Activated T-cell treated with anti-CD3 and anti-CD28 coated beads, Interleukin-2, amount 50 U/mL, for 4 hours (primary cell): ENCODE measurements at regions not wholly inside any gene's neighbourhood (a gene's known extent, or its start where the extent isn't known, plus 50 kb on each side); places are given as distances from the start of the nearest gene placed in this dataset.

ENCODE experiments used
- ATAC-seq, 2 donors: fragments of 200-7000 bp; cut with Tn5 transposase; one replicate each; pipeline ENCODE4 v1.10.0; 2021
- DNase-seq: peaks from one replicate; pipeline ENCODE4 v3.0.0-alpha.2; 2020
- H3K27me3 Mint-ChIP-seq: one replicate; pipeline ENCODE4 v1.8.0; 2021; ENCODE audit warnings: low read depth, mixed read lengths
- H3K36me3 Mint-ChIP-seq: one replicate; pipeline ENCODE4 v1.8.0; 2022; ENCODE audit warnings: mixed read lengths; ENCODE audit not compliant: insufficient read depth
- H3K4me1 Mint-ChIP-seq: one replicate; pipeline ENCODE4 v1.8.0; 2021; ENCODE audit warnings: low read depth, mixed read lengths
- H3K4me3 Mint-ChIP-seq: one replicate; pipeline ENCODE4 v1.8.0; 2021; ENCODE audit warnings: mild to moderate bottlenecking, moderate library complexity, mixed read lengths
- H3K9me3 Mint-ChIP-seq: one replicate; pipeline ENCODE4 v1.8.0; 2021; ENCODE audit warnings: mixed read lengths

GRCh38 chr17:79385962-79386563, 224.8 kb downstream of the RBFOX3 start:
- H3K9me3 Mint-ChIP-seq: no peaks in the 10 kb centered on the region
- no peak overlapping the region for H3K4me3 Mint-ChIP-seq
- no peaks in the 10 kb centered on the region for H3K4me1 Mint-ChIP-seq
- H3K27me3 Mint-ChIP-seq: peaks cover 26% of the 10 kb centered on the region
- ATAC-seq: no peak
- no peaks in the 10 kb centered on the region for H3K36me3 Mint-ChIP-seq
- no peak for DNase-seq

GRCh38 chr17:79382313-79382712, 228.5 kb downstream of the RBFOX3 start:
- Mint-ChIP-seq H3K27me3 (peaks cover 26% of the 10 kb centered on the region), H3K4me1 (no peaks in the 10 kb centered on the region), H3K36me3 (no peaks in the 10 kb centered on the region), H3K4me3 (no peak overlapping the region), H3K9me3 (no peaks in the 10 kb centered on the region)
- ATAC-seq (no peak), DNase-seq (no peak)

GRCh38 chr17:79379700-79380445, 231.0 kb downstream of the RBFOX3 start:
- Mint-ChIP-seq H3K4me3 (no peak overlapping the region), H3K4me1 (no peaks in the 10 kb centered on the region), H3K9me3 (no peaks in the 10 kb centered on the region), H3K27me3 (peaks cover 38% of the 10 kb centered on the region), H3K36me3 (no peaks in the 10 kb centered on the region)
- no peak for DNase-seq
- no peak for ATAC-seq

GRCh38 chr17:79377230-79377786, 233.5 kb downstream of the RBFOX3 start:
- ATAC-seq: no peak
- Mint-ChIP-seq H3K4me3 (no peak overlapping the region), H3K27me3 (peaks cover 55% of the 10 kb centered on the region), H3K4me1 (no peaks in the 10 kb centered on the region), H3K36me3 (no peaks in the 10 kb centered on the region), H3K9me3 (no peaks in the 10 kb centered on the region)
- DNase-seq: no peak

GRCh38 chr17:79374807-79375206, 236.0 kb downstream of the RBFOX3 start:
- Mint-ChIP-seq H3K36me3 (no peaks in the 10 kb centered on the region), H3K27me3 (peaks cover 60% of the 10 kb centered on the region), H3K4me1 (no peaks in the 10 kb centered on the region), H3K9me3 (no peaks in the 10 kb centered on the region), H3K4me3 (no peak overlapping the region)
- ATAC-seq (no peak), DNase-seq (no peak)

GRCh38 chr17:79374087-79374689, 236.7 kb downstream of the RBFOX3 start:
- ATAC-seq: no peak

GRCh38 chr17:79372470-79373238, 238.2 kb downstream of the RBFOX3 start:
- no peaks in the 10 kb centered on the region for H3K4me1 Mint-ChIP-seq
- no peak overlapping the region for H3K4me3 Mint-ChIP-seq
- ATAC-seq (no peak), DNase-seq (no peak)
- H3K36me3 Mint-ChIP-seq: no peaks in the 10 kb centered on the region
- H3K27me3 Mint-ChIP-seq: peaks cover 49% of the 10 kb centered on the region
- H3K9me3 Mint-ChIP-seq: no peaks in the 10 kb centered on the region

More at GRCh38 chr17:79374087-79374689, 236.7 kb downstream of the RBFOX3 start:
- Mint-ChIP-seq H3K27me3 (peaks cover 56% of the 10 kb centered on the region), H3K9me3 (no peaks in the 10 kb centered on the region), H3K36me3 (no peaks in the 10 kb centered on the region), H3K4me1 (no peaks in the 10 kb centered on the region), H3K4me3 (no peak overlapping the region)
- no peak for DNase-seq

- Mint-ChIP-seq H3K4me1 (no peaks in the 10 kb centered on the region), H3K4me3 (no peak overlapping the region), H3K36me3 (no peaks in the 10 kb centered on the region), H3K9me3 (no peaks in the 10 kb centered on the region), H3K27me3 (peaks cover 49% of the 10 kb centered on the region)
- ATAC-seq (no peak), DNase-seq (no peak)
Observed at GRCh38 chr17:79371984-79372383, 238.9 kb downstream of the RBFOX3 start.

GRCh38 chr17:79370594-79370993, 240.3 kb downstream of the RBFOX3 start:
- DNase-seq: no peak
- ATAC-seq: no peak
- no peak overlapping the region for H3K4me3 Mint-ChIP-seq
- H3K36me3 Mint-ChIP-seq: no peaks in the 10 kb centered on the region
- no peaks in the 10 kb centered on the region for H3K4me1 Mint-ChIP-seq
- H3K9me3 Mint-ChIP-seq: no peaks in the 10 kb centered on the region
- peaks cover 47% of the 10 kb centered on the region for H3K27me3 Mint-ChIP-seq

- no peaks in the 10 kb centered on the region for H3K36me3 Mint-ChIP-seq
- DNase-seq (no peak), ATAC-seq (no peak)
- no peaks in the 10 kb centered on the region for H3K4me1 Mint-ChIP-seq
- H3K4me3 Mint-ChIP-seq: no peak overlapping the region
- H3K27me3 Mint-ChIP-seq: peaks cover 50% of the 10 kb centered on the region
- no peaks in the 10 kb centered on the region for H3K9me3 Mint-ChIP-seq
Observed at GRCh38 chr17:79370126-79370525, 240.7 kb downstream of the RBFOX3 start.

- H3K9me3 Mint-ChIP-seq: no peaks in the 10 kb centered on the region
- no peak for DNase-seq
- ATAC-seq: no peak
- H3K36me3 Mint-ChIP-seq: no peaks in the 10 kb centered on the region
- no peak overlapping the region for H3K4me3 Mint-ChIP-seq
- peaks cover 48% of the 10 kb centered on the region for H3K27me3 Mint-ChIP-seq
- H3K4me1 Mint-ChIP-seq: no peaks in the 10 kb centered on the region
Observed at GRCh38 chr17:79369532-79369931, 241.3 kb downstream of the RBFOX3 start.

- Mint-ChIP-seq H3K27me3 (peaks cover 48% of the 10 kb centered on the region), H3K36me3 (no peaks in the 10 kb centered on the region), H3K4me1 (no peaks in the 10 kb centered on the region), H3K9me3 (no peaks in the 10 kb centered on the region), H3K4me3 (no peak overlapping the region)
- no peak for DNase-seq
- no peak for ATAC-seq
Observed at GRCh38 chr17:79369001-79369400, 241.8 kb downstream of the RBFOX3 start.

GRCh38 chr17:79368521-79368920, 242.3 kb downstream of the RBFOX3 start:
- Mint-ChIP-seq H3K4me3 (no peak overlapping the region), H3K4me1 (no peaks in the 10 kb centered on the region), H3K36me3 (no peaks in the 10 kb centered on the region), H3K27me3 (peaks cover 47% of the 10 kb centered on the region), H3K9me3 (no peaks in the 10 kb centered on the region)
- DNase-seq (no peak), ATAC-seq (no peak)

- no peaks in the 10 kb centered on the region for H3K36me3 Mint-ChIP-seq
- H3K4me1 Mint-ChIP-seq: no peaks in the 10 kb centered on the region
- H3K27me3 Mint-ChIP-seq: peaks cover 43% of the 10 kb centered on the region
- ATAC-seq: no peak
- no peak for DNase-seq
- H3K9me3 Mint-ChIP-seq: no peaks in the 10 kb centered on the region
- H3K4me3 Mint-ChIP-seq: no peak overlapping the region
Observed at GRCh38 chr17:79366988-79367571, 243.8 kb downstream of the RBFOX3 start.
